ENCODE measurements at regions not wholly inside any gene's neighbourhood (a gene's known extent, or its start where the extent isn't known, plus 50 kb on each side); places are given as distances from the start of the nearest gene placed in this dataset.

GRCh38 chr12:74922642-74923041 is 287.0 kb downstream of the KCNC2 start:
- ChIA-PET CTCF (no interaction called here), POLR2A (no interaction called here)
- no peak for TF ChIP-seq CTCF (IDR thresholded peaks at IDR 0.05)
- H3K27me3 Mint-ChIP-seq, result no peaks in the 10 kb centered on the region
- peaks cover 10% of the 10 kb centered on the region for H3K9me3 Mint-ChIP-seq
- DNase-seq (no peak), ATAC-seq (no peak)
- no peak overlapping the region for H3K4me3 Mint-ChIP-seq
- no peak overlapping the region for H3K27ac Mint-ChIP-seq
- no peaks in the 10 kb centered on the region for H3K4me1 Mint-ChIP-seq (ENCODE audit: low read depth)
- peaks cover 2% of the 10 kb centered on the region for H3K36me3 Mint-ChIP-seq (ENCODE audit: low read depth)
- intact Hi-C loops (cut with micrococcal nuclease), result no loop called here

- Mint-ChIP-seq H3K27ac (no peak overlapping the region), H3K4me1 (ENCODE audit: low read depth) (peaks cover 13% of the 10 kb centered on the region), H3K36me3 (ENCODE audit: low read depth) (no peaks in the 10 kb centered on the region), H3K4me3 (no peak overlapping the region), H3K27me3 (no peaks in the 10 kb centered on the region), H3K9me3 (no peaks in the 10 kb centered on the region)
- TF ChIP-seq CTCF (IDR thresholded peaks at IDR 0.05), result no peak
- intact Hi-C loops (cut with micrococcal nuclease), result no loop called here
- POLR2A ChIA-PET, result no interaction called here
- CTCF ChIA-PET, result no interaction called here
- no peak for ATAC-seq
- DNase-seq, result no peak
Measured at GRCh38 chr12:74941670-74942069, 268.0 kb downstream of the KCNC2 start.

GRCh38 chr12:74945771-74946198 is 263.9 kb downstream of the KCNC2 start:
- intact Hi-C loops (cut with micrococcal nuclease), result no loop called here
- no peaks in the 10 kb centered on the region for H3K9me3 Mint-ChIP-seq
- peaks cover 13% of the 10 kb centered on the region for H3K4me1 Mint-ChIP-seq (ENCODE audit: low read depth)
- no peaks in the 10 kb centered on the region for H3K36me3 Mint-ChIP-seq (ENCODE audit: low read depth)
- no peak overlapping the region for H3K27ac Mint-ChIP-seq
- no peaks in the 10 kb centered on the region for H3K27me3 Mint-ChIP-seq
- DNase-seq (no peak), ATAC-seq (no peak)
- ChIA-PET POLR2A (no interaction called here), CTCF (interaction anchor here (1.6 kb wide), 1 partner anchor 29 kb away, joined by 3 read pairs; no protein-coding TSS in a partner anchor)
- no peak for TF ChIP-seq CTCF (IDR thresholded peaks at IDR 0.05)
- no peak overlapping the region for H3K4me3 Mint-ChIP-seq

GRCh38 chr12:74953697-74954096 is 255.9 kb downstream of the KCNC2 start:
- Mint-ChIP-seq H3K4me3 (no peak overlapping the region), H3K36me3 (ENCODE audit: low read depth) (no peaks in the 10 kb centered on the region), H3K27me3 (no peaks in the 10 kb centered on the region), H3K4me1 (ENCODE audit: low read depth) (no peaks in the 10 kb centered on the region), H3K27ac (no peak overlapping the region), H3K9me3 (no peaks in the 10 kb centered on the region)
- CTCF ChIA-PET, result no interaction called here
- intact Hi-C loops (cut with micrococcal nuclease), result no loop called here
- no peak for ATAC-seq
- TF ChIP-seq CTCF (IDR thresholded peaks at IDR 0.05), result no peak
- DNase-seq, result no peak
- POLR2A ChIA-PET, result no interaction called here

- ATAC-seq, result no peak
- CTCF ChIA-PET, result no interaction called here
- no peak for DNase-seq
- Mint-ChIP-seq H3K4me3 (no peak overlapping the region), H3K27me3 (no peaks in the 10 kb centered on the region), H3K9me3 (no peaks in the 10 kb centered on the region), H3K27ac (no peak overlapping the region), H3K36me3 (ENCODE audit: low read depth) (no peaks in the 10 kb centered on the region), H3K4me1 (ENCODE audit: low read depth) (no peaks in the 10 kb centered on the region)
- no peak for TF ChIP-seq CTCF (IDR thresholded peaks at IDR 0.05)
- intact Hi-C loops (cut with micrococcal nuclease), result no loop called here
- POLR2A ChIA-PET, result no interaction called here
Measured at GRCh38 chr12:74957231-74957630, 252.4 kb downstream of the KCNC2 start.

Data from activated CD8-positive, alpha-beta T cell treated with anti-CD3 and anti-CD28 coated beads for 36 hours (primary cell).